Hepatocyte (in vitro differentiated cells): ENCODE measurements at regions not wholly inside any gene's neighbourhood (a gene's known extent, or its start where the extent isn't known, plus 50 kb on each side); places are given as distances from the start of the nearest gene placed in this dataset.

Experiments
- EZH2 ChIP-seq: fragments of 200-600 bp; sonication (generic); IDR thresholded peaks from 2 replicates; pipeline ENCODE4 v1.6.1; 2016; ENCODE audit warnings: antibody characterized with exemption, mild to moderate bottlenecking, borderline replicate concordance
- TF ChIP-seq, protein P1 (sequence below): fragments of 200-600 bp; sonication (generic); IDR thresholded peaks from 2 replicates; pipeline ENCODE4 v1.5.1; 2016; ENCODE audit warnings: antibody characterized with exemption, mild to moderate bottlenecking; ENCODE audit not compliant: poor library complexity

DNA sequence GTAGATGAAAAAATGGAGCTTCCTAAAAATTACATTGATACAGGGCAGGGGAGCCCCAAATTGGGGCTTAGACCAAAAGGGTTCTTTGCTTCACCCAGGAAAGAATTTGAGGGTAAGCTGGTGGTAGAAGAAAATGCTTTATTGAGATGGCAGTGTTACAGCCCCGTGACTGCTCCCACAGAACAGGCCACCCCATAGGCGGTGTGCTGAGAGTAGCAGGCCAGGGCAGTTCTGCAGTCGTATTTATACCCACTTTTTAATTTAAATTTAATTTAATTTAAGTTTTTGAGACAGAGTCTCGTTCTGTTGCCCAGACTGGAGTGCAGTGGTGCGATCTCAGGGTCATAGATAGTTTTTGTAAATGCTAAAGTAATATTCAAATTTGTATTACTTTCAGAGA, 265.0 kb downstream of the CDH26 start:
- TF ChIP-seq, protein P1, sequence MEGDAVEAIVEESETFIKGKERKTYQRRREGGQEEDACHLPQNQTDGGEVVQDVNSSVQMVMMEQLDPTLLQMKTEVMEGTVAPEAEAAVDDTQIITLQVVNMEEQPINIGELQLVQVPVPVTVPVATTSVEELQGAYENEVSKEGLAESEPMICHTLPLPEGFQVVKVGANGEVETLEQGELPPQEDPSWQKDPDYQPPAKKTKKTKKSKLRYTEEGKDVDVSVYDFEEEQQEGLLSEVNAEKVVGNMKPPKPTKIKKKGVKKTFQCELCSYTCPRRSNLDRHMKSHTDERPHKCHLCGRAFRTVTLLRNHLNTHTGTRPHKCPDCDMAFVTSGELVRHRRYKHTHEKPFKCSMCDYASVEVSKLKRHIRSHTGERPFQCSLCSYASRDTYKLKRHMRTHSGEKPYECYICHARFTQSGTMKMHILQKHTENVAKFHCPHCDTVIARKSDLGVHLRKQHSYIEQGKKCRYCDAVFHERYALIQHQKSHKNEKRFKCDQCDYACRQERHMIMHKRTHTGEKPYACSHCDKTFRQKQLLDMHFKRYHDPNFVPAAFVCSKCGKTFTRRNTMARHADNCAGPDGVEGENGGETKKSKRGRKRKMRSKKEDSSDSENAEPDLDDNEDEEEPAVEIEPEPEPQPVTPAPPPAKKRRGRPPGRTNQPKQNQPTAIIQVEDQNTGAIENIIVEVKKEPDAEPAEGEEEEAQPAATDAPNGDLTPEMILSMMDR, result no peak
- no peak for TF ChIP-seq EZH2
